HEK293 (cell line): ENCODE measurements at regions not wholly inside any gene's neighbourhood (a gene's known extent, or its start where the extent isn't known, plus 50 kb on each side); places are given as distances from the start of the nearest gene placed in this dataset.

Experiments used
- CTCF ChIA-PET: fragments of 350-600 bp; formaldehyde crosslinking; extraction: SDS; loops from one replicate; lab custom pipeline; 2021; ENCODE audit warnings: antibody characterized with exemption; lab: Yijun Ruan, JAX
- POLR2A ChIA-PET: fragments of 300-600 bp; formaldehyde crosslinking; extraction: SDS; loops from one replicate; lab custom pipeline; 2020; ENCODE audit warnings: antibody characterized with exemption, inconsistent platforms; lab: Yijun Ruan, JAX
- H3K27ac ChIP-seq: fragments of 200-500 bp; sonication (Bioruptor generic); 2 replicates; pipeline ENCODE4 v1.5.1; 2014; ENCODE audit warnings: low read depth, low read length, control low read depth, inconsistent platforms; ENCODE audit errors: extremely low read depth
- H3K36me3 ChIP-seq, 2 experiments: fragments of 200-500 bp in 1 of 2; sonication (Bioruptor generic) in 1 of 2; 1 replicate in 1 of 2; 2 replicates in 1 of 2; pipeline ENCODE4 v1.5.1; 2014 to 2017; ENCODE audit warnings: inconsistent platforms in 2 of 2, low read length in 2 of 2; ENCODE audit not compliant: control insufficient read depth in 2 of 2, insufficient read depth in 1 of 2
- H3K4me1 ChIP-seq: fragments of 200-500 bp; sonication (Bioruptor generic); 2 replicates; pipeline ENCODE4 v1.5.1; 2014; ENCODE audit warnings: mild to moderate bottlenecking, low read length, inconsistent platforms; ENCODE audit not compliant: control insufficient read depth, insufficient read depth
- H3K4me3 ChIP-seq: 2 replicates; pipeline ENCODE4 v1.5.1; 2011; ENCODE audit warnings: low read depth, mild to moderate bottlenecking, control low read depth, low read length, moderate library complexity
- H3K9me3 ChIP-seq: fragments of 200-500 bp; sonication (Bioruptor generic); 2 replicates; pipeline ENCODE4 v1.5.1; 2014; ENCODE audit warnings: low read depth, low read length, inconsistent platforms; ENCODE audit not compliant: control insufficient read depth, insufficient read depth
- GLI2 ChIP-seq: fragments of 450-650 bp; formaldehyde crosslinking; IDR thresholded peaks from 2 replicates; pipeline ENCODE4; 2017; ENCODE audit warnings: missing biosample characterization, missing genetic modification characterization, low read depth, borderline replicate concordance
- HOXA7 ChIP-seq: sonication (generic); formaldehyde crosslinking; IDR thresholded peaks from 2 replicates; pipeline ENCODE4 v1.8.1; 2022; ENCODE audit warnings: missing genetic modification reagents, borderline replicate concordance
- HOXC10 ChIP-seq: sonication (generic); formaldehyde crosslinking; IDR thresholded peaks from 2 replicates; pipeline ENCODE4 v1.8.1; 2023; ENCODE audit warnings: mild to moderate bottlenecking, missing genetic modification reagents
- KLF10 ChIP-seq: fragments of 450-650 bp; IDR thresholded peaks from 2 replicates; pipeline ENCODE4 v1.5.1; 2018; ENCODE audit warnings: missing biosample characterization, mild to moderate bottlenecking, missing genetic modification characterization
- OSR2 ChIP-seq: fragments of 450-650 bp; formaldehyde crosslinking; IDR thresholded peaks from 2 replicates; pipeline ENCODE4 v1.5.1; 2016; ENCODE audit warnings: missing biosample characterization, missing genetic modification characterization
- REPIN1 ChIP-seq: fragments of 450-650 bp; formaldehyde crosslinking; IDR thresholded peaks from 2 replicates; pipeline ENCODE4 v1.5.1; 2017; ENCODE audit warnings: missing biosample characterization, missing genetic modification characterization, low read depth
- TRIM28 ChIP-seq: IDR thresholded peaks from 2 replicates; pipeline ENCODE4 v1.6.1; 2011; ENCODE audit warnings: low read length, control low read depth, borderline replicate concordance
- ZEB2 ChIP-seq: fragments of 450-650 bp; formaldehyde crosslinking; IDR thresholded peaks from 2 replicates; pipeline ENCODE4 v1.5.1; 2016; ENCODE audit warnings: missing biosample characterization, missing genetic modification characterization
- ZFP37 ChIP-seq: fragments of 450-650 bp; formaldehyde crosslinking; IDR thresholded peaks from 2 replicates; pipeline ENCODE4 v1.5.1; 2016; ENCODE audit warnings: missing biosample characterization, missing genetic modification characterization
- ZNF10 ChIP-seq: fragments of 450-650 bp; formaldehyde crosslinking; IDR thresholded peaks from 2 replicates; pipeline ENCODE4 v1.5.1; 2017; ENCODE audit warnings: missing biosample characterization, missing genetic modification characterization
- ZNF112 ChIP-seq: fragments of 450-650 bp; formaldehyde crosslinking; IDR thresholded peaks from 2 replicates; pipeline ENCODE4 v1.5.0; 2017; ENCODE audit warnings: missing biosample characterization, missing genetic modification characterization
- ZNF157 ChIP-seq: fragments of 450-650 bp; formaldehyde crosslinking; IDR thresholded peaks from 2 replicates; pipeline ENCODE4 v1.5.1; 2016; ENCODE audit warnings: missing biosample characterization, missing genetic modification characterization
- ZNF16 ChIP-seq: fragments of 450-650 bp; formaldehyde crosslinking; IDR thresholded peaks from 2 replicates; pipeline ENCODE4 v1.5.1; 2016; ENCODE audit warnings: low read depth, missing biosample characterization, missing genetic modification characterization
- ZNF169 ChIP-seq: fragments of 450-650 bp; formaldehyde crosslinking; IDR thresholded peaks from 2 replicates; pipeline ENCODE4 v1.5.1; 2016; ENCODE audit warnings: missing biosample characterization, missing genetic modification characterization
- ZNF19 ChIP-seq: fragments of 450-650 bp; formaldehyde crosslinking; IDR thresholded peaks from 2 replicates; pipeline ENCODE4; 2016; ENCODE audit warnings: missing biosample characterization, missing genetic modification characterization, low read depth
- ZNF214 ChIP-seq: fragments of 450-650 bp; formaldehyde crosslinking; IDR thresholded peaks from 2 replicates; pipeline ENCODE4 v1.5.1; 2017; ENCODE audit warnings: missing biosample characterization, mild to moderate bottlenecking, missing genetic modification characterization, borderline replicate concordance
- ZNF223 ChIP-seq: fragments of 450-650 bp; formaldehyde crosslinking; IDR thresholded peaks from 2 replicates; pipeline ENCODE4 v1.5.1; 2016; ENCODE audit warnings: missing biosample characterization, missing genetic modification characterization
- ZNF248 ChIP-seq: fragments of 450-650 bp; formaldehyde crosslinking; IDR thresholded peaks from 2 replicates; pipeline ENCODE4 v1.5.1; 2017; ENCODE audit warnings: missing biosample characterization, missing genetic modification characterization
- ZNF341 ChIP-seq: fragments of 450-650 bp; formaldehyde crosslinking; IDR thresholded peaks from 2 replicates; pipeline ENCODE4; 2016; ENCODE audit warnings: low read depth, missing biosample characterization, missing genetic modification characterization
- ZNF354C ChIP-seq: fragments of 450-650 bp; formaldehyde crosslinking; IDR thresholded peaks from 2 replicates; pipeline ENCODE4 v1.5.1; 2016; ENCODE audit warnings: missing biosample characterization, missing genetic modification characterization, low read depth, borderline replicate concordance
- ZNF416 ChIP-seq: fragments of 450-650 bp; formaldehyde crosslinking; IDR thresholded peaks from 2 replicates; pipeline ENCODE4 v1.5.1; 2016; ENCODE audit warnings: missing biosample characterization, missing genetic modification characterization
- ZNF48 ChIP-seq: fragments of 450-650 bp; formaldehyde crosslinking; IDR thresholded peaks from 2 replicates; pipeline ENCODE4 v1.5.1; 2016; ENCODE audit warnings: missing biosample characterization, missing genetic modification characterization
- ZNF530 ChIP-seq: fragments of 450-650 bp; formaldehyde crosslinking; IDR thresholded peaks from 2 replicates; pipeline ENCODE4 v1.5.1; 2016; ENCODE audit warnings: low read depth, missing biosample characterization, missing genetic modification characterization
- ZNF555 ChIP-seq: fragments of 450-650 bp; formaldehyde crosslinking; conservative IDR thresholded peaks from 2 replicates; pipeline ENCODE4 v1.5.1; 2017; ENCODE audit warnings: missing biosample characterization, mild to moderate bottlenecking, missing genetic modification characterization, inconsistent platforms
- ZNF558 ChIP-seq: fragments of 450-650 bp; formaldehyde crosslinking; IDR thresholded peaks from 2 replicates; pipeline ENCODE4 v1.5.1; 2016; ENCODE audit warnings: missing biosample characterization, missing genetic modification characterization
- ZNF561 ChIP-seq: fragments of 450-650 bp; IDR thresholded peaks from 2 replicates; pipeline ENCODE4 v1.5.1; 2018; ENCODE audit warnings: missing biosample characterization, missing genetic modification characterization, borderline replicate concordance
- ZNF660 ChIP-seq: fragments of 450-650 bp; IDR thresholded peaks from 2 replicates; pipeline ENCODE4 v1.5.1; 2018; ENCODE audit warnings: missing biosample characterization, mild to moderate bottlenecking, missing genetic modification characterization
- ZNF664 ChIP-seq: fragments of 450-650 bp; formaldehyde crosslinking; IDR thresholded peaks from 2 replicates; pipeline ENCODE4 v1.5.1; 2016; ENCODE audit warnings: missing biosample characterization, missing genetic modification characterization
- ZNF747 ChIP-seq: fragments of 450-650 bp; formaldehyde crosslinking; IDR thresholded peaks from 2 replicates; pipeline ENCODE4 v1.5.1; 2016; ENCODE audit warnings: missing biosample characterization, missing genetic modification characterization
- ZNF791 ChIP-seq: fragments of 450-650 bp; formaldehyde crosslinking; IDR thresholded peaks from 2 replicates; pipeline ENCODE4 v1.5.1; 2016; ENCODE audit warnings: missing biosample characterization, missing genetic modification characterization
- ZSCAN30 ChIP-seq: fragments of 450-650 bp; IDR thresholded peaks from 2 replicates; pipeline ENCODE4 v1.5.1; 2018; ENCODE audit warnings: missing biosample characterization, mild to moderate bottlenecking, missing genetic modification characterization, moderate library complexity
- TF ChIP-seq, protein P1 (sequence below): fragments of 450-650 bp; formaldehyde crosslinking; IDR thresholded peaks from 2 replicates; pipeline ENCODE4 v1.5.1; 2016; ENCODE audit warnings: missing biosample characterization, missing genetic modification characterization, low read depth
- TF ChIP-seq, protein P2 (sequence below): fragments of 450-650 bp; formaldehyde crosslinking; IDR thresholded peaks from 2 replicates; pipeline ENCODE4 v1.5.1; 2016; ENCODE audit warnings: missing biosample characterization, missing genetic modification characterization
- TF ChIP-seq, protein P3 (sequence below): fragments of 450-650 bp; formaldehyde crosslinking; IDR thresholded peaks from 2 replicates; pipeline ENCODE4 v1.5.1; 2017; ENCODE audit warnings: missing biosample characterization, missing genetic modification characterization

GRCh38 chr14:71344506-71344905 is 437.2 kb downstream of the PCNX1 start:
- TF ChIP-seq ZNF341 (no peak), ZNF214 (no peak), ZNF248 (tag by site-specific recombination) (no peak), ZSCAN30 (tag by site-specific recombination) (no peak), ZNF48 (no peak), ZNF530 (tag by site-specific recombination) (no peak), ZNF660 (tag by site-specific recombination) (no peak), ZNF664 (tag by site-specific recombination) (no peak), OSR2 (tag by site-specific recombination) (no peak), ZNF10 (tag by site-specific recombination) (no peak), REPIN1 (no peak), ZNF112 (tag by site-specific recombination) (no peak), HOXC10 (CRISPR knock-in tag) (no peak), GLI2 (tag by site-specific recombination) (no peak), TRIM28 (no peak), ZNF555 (no peak), HOXA7 (CRISPR knock-in tag) (no peak)
- TF ChIP-seq, protein P1, sequence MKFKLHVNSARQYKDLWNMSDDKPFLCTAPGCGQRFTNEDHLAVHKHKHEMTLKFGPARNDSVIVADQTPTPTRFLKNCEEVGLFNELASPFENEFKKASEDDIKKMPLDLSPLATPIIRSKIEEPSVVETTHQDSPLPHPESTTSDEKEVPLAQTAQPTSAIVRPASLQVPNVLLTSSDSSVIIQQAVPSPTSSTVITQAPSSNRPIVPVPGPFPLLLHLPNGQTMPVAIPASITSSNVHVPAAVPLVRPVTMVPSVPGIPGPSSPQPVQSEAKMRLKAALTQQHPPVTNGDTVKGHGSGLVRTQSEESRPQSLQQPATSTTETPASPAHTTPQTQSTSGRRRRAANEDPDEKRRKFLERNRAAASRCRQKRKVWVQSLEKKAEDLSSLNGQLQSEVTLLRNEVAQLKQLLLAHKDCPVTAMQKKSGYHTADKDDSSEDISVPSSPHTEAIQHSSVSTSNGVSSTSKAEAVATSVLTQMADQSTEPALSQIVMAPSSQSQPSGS (tag by site-specific recombination) = no peak
- H3K4me3 ChIP-seq = no peak overlapping the region
- H3K36me3 ChIP-seq = no peaks in the 10 kb centered on the region; a peak in 1 of 3 replicates
- ChIA-PET CTCF (no interaction called here), POLR2A (no interaction called here)
- H3K27ac ChIP-seq = no peak overlapping the region
- H3K4me1 ChIP-seq = 0 out of 2 replicates have a peak, but pooled peaks cover 2% of the 10 kb centered on the region
- H3K9me3 ChIP-seq = no peaks in the 10 kb centered on the region

- no peak overlapping the region for H3K4me3 ChIP-seq
- no peaks in the 10 kb centered on the region for H3K9me3 ChIP-seq
- POLR2A ChIA-PET = interaction anchor here (0.7 kb wide), 1 partner anchor 19 kb away, joined by 3 read pairs; no protein-coding TSS in a partner anchor
- H3K4me1 ChIP-seq = no peaks in the 10 kb centered on the region
- TF ChIP-seq ZNF416 (tag by site-specific recombination) (no peak), ZNF561 (tag by site-specific recombination) (no peak), ZNF558 (tag by site-specific recombination) (no peak), ZNF747 (tag by site-specific recombination) (no peak), ZNF664 (tag by site-specific recombination) (no peak), ZNF19 (tag by site-specific recombination) (no peak), ZFP37 (no peak), ZNF16 (tag by site-specific recombination) (no peak), ZNF223 (tag by site-specific recombination) (no peak), KLF10 (tag by site-specific recombination) (no peak), OSR2 (tag by site-specific recombination) (no peak), ZNF157 (tag by site-specific recombination) (no peak), ZNF791 (no peak), ZNF248 (tag by site-specific recombination) (no peak), ZEB2 (tag by site-specific recombination) (no peak), ZNF354C (tag by site-specific recombination) (no peak), ZNF169 (tag by site-specific recombination) (no peak)
- TF ChIP-seq, protein P2, sequence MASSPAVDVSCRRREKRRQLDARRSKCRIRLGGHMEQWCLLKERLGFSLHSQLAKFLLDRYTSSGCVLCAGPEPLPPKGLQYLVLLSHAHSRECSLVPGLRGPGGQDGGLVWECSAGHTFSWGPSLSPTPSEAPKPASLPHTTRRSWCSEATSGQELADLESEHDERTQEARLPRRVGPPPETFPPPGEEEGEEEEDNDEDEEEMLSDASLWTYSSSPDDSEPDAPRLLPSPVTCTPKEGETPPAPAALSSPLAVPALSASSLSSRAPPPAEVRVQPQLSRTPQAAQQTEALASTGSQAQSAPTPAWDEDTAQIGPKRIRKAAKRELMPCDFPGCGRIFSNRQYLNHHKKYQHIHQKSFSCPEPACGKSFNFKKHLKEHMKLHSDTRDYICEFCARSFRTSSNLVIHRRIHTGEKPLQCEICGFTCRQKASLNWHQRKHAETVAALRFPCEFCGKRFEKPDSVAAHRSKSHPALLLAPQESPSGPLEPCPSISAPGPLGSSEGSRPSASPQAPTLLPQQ = no peak
- TF ChIP-seq, protein P3, sequence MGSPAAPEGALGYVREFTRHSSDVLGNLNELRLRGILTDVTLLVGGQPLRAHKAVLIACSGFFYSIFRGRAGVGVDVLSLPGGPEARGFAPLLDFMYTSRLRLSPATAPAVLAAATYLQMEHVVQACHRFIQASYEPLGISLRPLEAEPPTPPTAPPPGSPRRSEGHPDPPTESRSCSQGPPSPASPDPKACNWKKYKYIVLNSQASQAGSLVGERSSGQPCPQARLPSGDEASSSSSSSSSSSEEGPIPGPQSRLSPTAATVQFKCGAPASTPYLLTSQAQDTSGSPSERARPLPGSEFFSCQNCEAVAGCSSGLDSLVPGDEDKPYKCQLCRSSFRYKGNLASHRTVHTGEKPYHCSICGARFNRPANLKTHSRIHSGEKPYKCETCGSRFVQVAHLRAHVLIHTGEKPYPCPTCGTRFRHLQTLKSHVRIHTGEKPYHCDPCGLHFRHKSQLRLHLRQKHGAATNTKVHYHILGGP = no peak
- CTCF ChIA-PET = interaction anchor here (0.6 kb wide), 1 partner anchor 153 kb away, joined by 3 read pairs; no protein-coding TSS in a partner anchor
- H3K36me3 ChIP-seq = no peaks in the 10 kb centered on the region; a peak in 1 of 3 replicates
- no peak overlapping the region for H3K27ac ChIP-seq
Observed at GRCh38 chr14:71346685-71347084, 439.4 kb downstream of the PCNX1 start.
